GM23338 (cell line): ENCODE measurements at regions not wholly inside any gene's neighbourhood (a gene's known extent, or its start where the extent isn't known, plus 50 kb on each side); places are given as distances from the start of the nearest gene placed in this dataset.

Experiments
- ATAC-seq: fragments of 200-7000 bp; cut with Tn5 transposase; 3 replicates; pipeline ENCODE4 v1.9.1; 2020
- DNase-seq: peaks from one replicate; pipeline ENCODE4 v3.0.0-alpha.2; 2015; ENCODE audit warnings: low spot score
- H2AFZ ChIP-seq: fragments of 200-600 bp; sonication (generic); 2 replicates; pipeline ENCODE4 v1.8.0; 2016; ENCODE audit warnings: antibody characterized with exemption, mild to moderate bottlenecking, moderate library complexity
- H3F3A ChIP-seq: fragments of 200-600 bp; sonication (generic); replicated peaks from 2 replicates; pipeline ENCODE4 v1.8.0; 2017; ENCODE audit warnings: antibody characterized with exemption, mixed run types, low read depth
- H3K27ac ChIP-seq: fragments of 200-600 bp; sonication (generic); 2 replicates; pipeline ENCODE4 v1.6.1; 2016; ENCODE audit warnings: low read depth
- H3K27me3 ChIP-seq: fragments of 200-600 bp; sonication (generic); 2 replicates; pipeline ENCODE4 v1.8.0; 2016; ENCODE audit warnings: mild to moderate bottlenecking, mixed run types, moderate library complexity; ENCODE audit not compliant: insufficient read depth
- H3K36me3 ChIP-seq: fragments of 200-600 bp; sonication (generic); 2 replicates; pipeline ENCODE4 v1.8.0; 2016; ENCODE audit warnings: mild to moderate bottlenecking; ENCODE audit not compliant: insufficient read depth
- H3K4me1 ChIP-seq: fragments of 200-600 bp; sonication (generic); 2 replicates; pipeline ENCODE4 v1.8.0; 2016; ENCODE audit warnings: mild to moderate bottlenecking, moderate library complexity; ENCODE audit not compliant: insufficient read depth
- H3K4me2 ChIP-seq: fragments of 200-600 bp; sonication (generic); 2 replicates; pipeline ENCODE4 v1.7.1; 2017; ENCODE audit warnings: mixed run types
- H3K4me3 ChIP-seq: fragments of 200-600 bp; sonication (generic); 2 replicates; pipeline ENCODE4 v1.6.1; 2016; ENCODE audit warnings: mixed run types
- H3K79me2 ChIP-seq: fragments of 200-600 bp; sonication (generic); replicated peaks from 2 replicates; pipeline ENCODE4 v1.8.0; 2017; ENCODE audit warnings: mild to moderate bottlenecking; ENCODE audit not compliant: insufficient read depth
- H3K9me2 ChIP-seq: fragments of 200-600 bp; sonication (generic); 2 replicates; pipeline ENCODE4 v1.8.0; 2017; ENCODE audit not compliant: insufficient read depth
- H4K20me1 ChIP-seq: fragments of 200-600 bp; sonication (generic); replicated peaks from 2 replicates; pipeline ENCODE4 v1.8.0; 2017; ENCODE audit warnings: mild to moderate bottlenecking; ENCODE audit not compliant: insufficient read depth
- H3K27ac Mint-ChIP-seq: 2 replicates; pipeline ENCODE4 v1.8.0; 2020; ENCODE audit warnings: inconsistent platforms, mild to moderate bottlenecking, moderate library complexity, mixed read lengths
- H3K27me3 Mint-ChIP-seq: 3 replicates; pipeline ENCODE4 v1.8.0; 2022; ENCODE audit warnings: low read depth, mild to moderate bottlenecking, moderate library complexity, mixed read lengths, inconsistent platforms; ENCODE audit not compliant: insufficient read depth, poor library complexity
- H3K36me3 Mint-ChIP-seq: 3 replicates; pipeline ENCODE4 v1.8.0; 2021; ENCODE audit warnings: low read depth, mild to moderate bottlenecking, inconsistent platforms, moderate library complexity, mixed read lengths
- H3K4me1 Mint-ChIP-seq: 3 replicates; pipeline ENCODE4 v1.8.0; 2020; ENCODE audit warnings: mild to moderate bottlenecking, inconsistent platforms, mixed read lengths
- H3K4me3 Mint-ChIP-seq: 3 replicates; pipeline ENCODE4 v1.8.0; 2021; ENCODE audit warnings: moderate library complexity, mild to moderate bottlenecking, inconsistent platforms, mixed read lengths
- H3K9me3 Mint-ChIP-seq: 3 replicates; pipeline ENCODE4 v1.8.0; 2020; ENCODE audit warnings: moderate library complexity, mild to moderate bottlenecking, inconsistent platforms, mixed read lengths
- CREB1 ChIP-seq: fragments of 250-450 bp; sonication (Bioruptor Pico); IDR thresholded peaks from 2 replicates; pipeline ENCODE4 v1.5.0; 2020; ENCODE audit warnings: low read depth, mild to moderate bottlenecking, moderate library complexity
- CTCF ChIP-seq, 2 experiments: fragments of 200-600 bp in 1 of 2; sonication (generic) in 1 of 2; conservative IDR thresholded peaks; 2 replicates each; pipeline versions ENCODE4 v1.5.1 to v1.6.1; 2016 to 2017; ENCODE audit warnings: antibody characterized with exemption in 2 of 2, low read depth in 2 of 2, mild to moderate bottlenecking in 2 of 2, moderate library complexity in 1 of 2
- JUNB ChIP-seq: IDR thresholded peaks from one replicate; pipeline ENCODE4 v1.6.1; 2016; ENCODE audit warnings: antibody characterized with exemption; ENCODE audit not compliant: unreplicated experiment
- ZNF331 ChIP-seq: fragments of 250-450 bp; sonication (Bioruptor Pico); IDR thresholded peaks from 2 replicates; pipeline ENCODE4 v1.5.0; 2020; ENCODE audit warnings: low read depth, mild to moderate bottlenecking, moderate library complexity
- TF ChIP-seq, protein P1 (sequence below): fragments of 250-450 bp; sonication (Bioruptor Pico); IDR thresholded peaks from 2 replicates; pipeline ENCODE4 v1.5.0; 2020; ENCODE audit warnings: mild to moderate bottlenecking, moderate library complexity
- TF ChIP-seq, protein P2 (sequence below): IDR thresholded peaks from one replicate; pipeline ENCODE4 v1.6.1; 2018; ENCODE audit warnings: antibody characterized with exemption; ENCODE audit not compliant: unreplicated experiment

DNA sequence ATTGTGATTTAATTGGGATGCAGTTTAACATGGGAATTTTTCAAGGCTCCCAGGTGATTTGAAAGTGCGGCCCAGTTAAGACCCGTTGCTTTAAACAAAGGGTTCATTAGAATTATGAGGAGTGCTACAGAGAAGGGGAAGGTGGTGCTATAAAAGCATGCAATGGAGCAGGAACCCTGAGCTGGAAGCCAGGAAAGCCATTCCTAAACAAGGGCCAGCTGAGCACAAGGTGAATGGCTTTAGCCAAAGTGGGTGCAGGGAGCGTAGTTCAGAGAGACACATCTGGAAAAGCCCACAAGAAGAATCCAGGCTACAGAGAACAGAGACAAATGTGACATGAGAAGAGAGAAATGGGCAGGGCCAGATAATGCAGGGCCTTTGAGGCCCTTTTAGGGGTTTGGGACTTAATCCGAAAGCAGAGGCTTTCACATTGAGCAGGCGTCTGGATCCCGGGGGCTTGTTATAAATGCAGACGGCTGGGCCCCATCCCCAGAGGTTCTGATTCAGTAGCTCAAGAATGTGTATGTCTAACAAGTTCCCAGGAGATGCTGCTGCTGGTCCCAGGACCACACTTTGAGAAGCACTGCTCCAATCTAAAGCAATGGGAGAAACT lies 138.1 kb upstream of the WWC1 start (continued):
- TF ChIP-seq, protein P1, sequence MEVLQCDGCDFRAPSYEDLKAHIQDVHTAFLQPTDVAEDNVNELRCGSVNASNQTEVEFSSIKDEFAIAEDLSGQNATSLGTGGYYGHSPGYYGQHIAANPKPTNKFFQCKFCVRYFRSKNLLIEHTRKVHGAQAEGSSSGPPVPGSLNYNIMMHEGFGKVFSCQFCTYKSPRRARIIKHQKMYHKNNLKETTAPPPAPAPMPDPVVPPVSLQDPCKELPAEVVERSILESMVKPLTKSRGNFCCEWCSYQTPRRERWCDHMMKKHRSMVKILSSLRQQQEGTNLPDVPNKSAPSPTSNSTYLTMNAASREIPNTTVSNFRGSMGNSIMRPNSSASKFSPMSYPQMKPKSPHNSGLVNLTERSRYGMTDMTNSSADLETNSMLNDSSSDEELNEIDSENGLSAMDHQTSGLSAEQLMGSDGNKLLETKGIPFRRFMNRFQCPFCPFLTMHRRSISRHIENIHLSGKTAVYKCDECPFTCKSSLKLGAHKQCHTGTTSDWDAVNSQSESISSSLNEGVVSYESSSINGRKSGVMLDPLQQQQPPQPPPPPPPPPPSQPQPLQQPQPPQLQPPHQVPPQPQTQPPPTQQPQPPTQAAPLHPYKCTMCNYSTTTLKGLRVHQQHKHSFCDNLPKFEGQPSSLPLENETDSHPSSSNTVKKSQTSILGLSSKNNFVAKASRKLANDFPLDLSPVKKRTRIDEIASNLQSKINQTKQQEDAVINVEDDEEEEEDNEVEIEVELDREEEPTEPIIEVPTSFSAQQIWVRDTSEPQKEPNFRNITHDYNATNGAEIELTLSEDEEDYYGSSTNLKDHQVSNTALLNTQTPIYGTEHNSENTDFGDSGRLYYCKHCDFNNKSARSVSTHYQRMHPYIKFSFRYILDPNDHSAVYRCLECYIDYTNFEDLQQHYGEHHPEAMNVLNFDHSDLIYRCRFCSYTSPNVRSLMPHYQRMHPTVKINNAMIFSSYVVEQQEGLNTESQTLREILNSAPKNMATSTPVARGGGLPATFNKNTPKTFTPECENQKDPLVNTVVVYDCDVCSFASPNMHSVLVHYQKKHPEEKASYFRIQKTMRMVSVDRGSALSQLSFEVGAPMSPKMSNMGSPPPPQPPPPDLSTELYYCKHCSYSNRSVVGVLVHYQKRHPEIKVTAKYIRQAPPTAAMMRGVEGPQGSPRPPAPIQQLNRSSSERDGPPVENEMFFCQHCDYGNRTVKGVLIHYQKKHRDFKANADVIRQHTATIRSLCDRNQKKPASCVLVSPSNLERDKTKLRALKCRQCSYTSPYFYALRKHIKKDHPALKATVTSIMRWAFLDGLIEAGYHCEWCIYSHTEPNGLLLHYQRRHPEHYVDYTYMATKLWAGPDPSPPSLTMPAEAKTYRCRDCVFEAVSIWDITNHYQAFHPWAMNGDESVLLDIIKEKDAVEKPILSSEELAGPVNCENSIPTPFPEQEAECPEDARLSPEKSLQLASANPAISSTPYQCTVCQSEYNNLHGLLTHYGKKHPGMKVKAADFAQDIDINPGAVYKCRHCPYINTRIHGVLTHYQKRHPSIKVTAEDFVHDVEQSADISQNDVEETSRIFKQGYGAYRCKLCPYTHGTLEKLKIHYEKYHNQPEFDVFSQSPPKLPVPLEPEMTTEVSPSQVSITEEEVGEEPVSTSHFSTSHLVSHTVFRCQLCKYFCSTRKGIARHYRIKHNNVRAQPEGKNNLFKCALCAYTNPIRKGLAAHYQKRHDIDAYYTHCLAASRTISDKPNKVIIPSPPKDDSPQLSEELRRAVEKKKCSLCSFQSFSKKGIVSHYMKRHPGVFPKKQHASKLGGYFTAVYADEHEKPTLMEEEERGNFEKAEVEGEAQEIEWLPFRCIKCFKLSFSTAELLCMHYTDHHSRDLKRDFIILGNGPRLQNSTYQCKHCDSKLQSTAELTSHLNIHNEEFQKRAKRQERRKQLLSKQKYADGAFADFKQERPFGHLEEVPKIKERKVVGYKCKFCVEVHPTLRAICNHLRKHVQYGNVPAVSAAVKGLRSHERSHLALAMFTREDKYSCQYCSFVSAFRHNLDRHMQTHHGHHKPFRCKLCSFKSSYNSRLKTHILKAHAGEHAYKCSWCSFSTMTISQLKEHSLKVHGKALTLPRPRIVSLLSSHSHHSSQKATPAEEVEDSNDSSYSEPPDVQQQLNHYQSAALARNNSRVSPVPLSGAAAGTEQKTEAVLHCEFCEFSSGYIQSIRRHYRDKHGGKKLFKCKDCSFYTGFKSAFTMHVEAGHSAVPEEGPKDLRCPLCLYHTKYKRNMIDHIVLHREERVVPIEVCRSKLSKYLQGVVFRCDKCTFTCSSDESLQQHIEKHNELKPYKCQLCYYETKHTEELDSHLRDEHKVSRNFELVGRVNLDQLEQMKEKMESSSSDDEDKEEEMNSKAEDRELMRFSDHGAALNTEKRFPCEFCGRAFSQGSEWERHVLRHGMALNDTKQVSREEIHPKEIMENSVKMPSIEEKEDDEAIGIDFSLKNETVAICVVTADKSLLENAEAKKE (CRISPR knock-in tag): no peak
- TF ChIP-seq CREB1 (CRISPR knock-in tag): no peak

DNA sequence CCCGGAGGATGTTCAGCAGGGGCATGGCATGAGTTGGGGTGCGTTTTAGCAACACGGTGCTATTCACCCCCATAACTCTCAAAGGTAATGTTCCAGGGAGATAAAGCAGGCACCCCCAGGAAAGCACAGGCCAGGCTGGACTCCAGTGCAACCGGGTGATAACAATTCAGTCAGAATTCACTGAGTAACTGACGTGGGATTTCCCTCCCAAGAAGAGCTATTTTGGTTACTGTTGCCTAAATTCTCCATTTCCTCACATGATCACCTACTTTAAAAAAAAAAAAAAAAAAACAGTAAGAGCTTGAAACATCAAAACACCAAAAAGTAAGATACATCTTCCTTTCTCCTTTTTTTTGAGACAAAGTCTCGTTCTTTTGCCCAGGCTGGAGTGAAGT lies 137.6 kb upstream of the WWC1 start:
- DNase-seq (no peak), ATAC-seq (no peak)
- Histone ChIP-seq H4K20me1 (no peaks in the 10 kb centered on the region), H3F3A (no peaks in the 10 kb centered on the region), H3K4me1 (peaks cover 13% of the 10 kb centered on the region), H3K4me3 (no peak overlapping the region), H3K36me3 (no peaks in the 10 kb centered on the region), H2AFZ (peak overlapping the region; percentile 77), H3K4me2 (no peak overlapping the region), H3K9me2 (0 out of 2 replicates have a peak, but pooled peaks cover 4% of the 10 kb centered on the region), H3K79me2 (no peaks in the 10 kb centered on the region), H3K27ac (no peak overlapping the region), H3K27me3 (no peaks in the 10 kb centered on the region)
- H3K36me3 Mint-ChIP-seq: no peaks in the 10 kb centered on the region
- no peak overlapping the region for H3K4me3 Mint-ChIP-seq
- H3K4me1 Mint-ChIP-seq: peaks cover 35% of the 10 kb centered on the region
- no peaks in the 10 kb centered on the region for H3K9me3 Mint-ChIP-seq
- no peak overlapping the region for H3K27ac Mint-ChIP-seq
- peaks cover 3% of the 10 kb centered on the region for H3K27me3 Mint-ChIP-seq
- TF ChIP-seq CTCF (conservative IDR thresholded peaks at IDR 0.05; ENCODE audit: low read depth in 2 of 2) (no peak), ZNF331 (CRISPR knock-in tag) (no peak), JUNB (no peak)
- TF ChIP-seq, protein P2, sequence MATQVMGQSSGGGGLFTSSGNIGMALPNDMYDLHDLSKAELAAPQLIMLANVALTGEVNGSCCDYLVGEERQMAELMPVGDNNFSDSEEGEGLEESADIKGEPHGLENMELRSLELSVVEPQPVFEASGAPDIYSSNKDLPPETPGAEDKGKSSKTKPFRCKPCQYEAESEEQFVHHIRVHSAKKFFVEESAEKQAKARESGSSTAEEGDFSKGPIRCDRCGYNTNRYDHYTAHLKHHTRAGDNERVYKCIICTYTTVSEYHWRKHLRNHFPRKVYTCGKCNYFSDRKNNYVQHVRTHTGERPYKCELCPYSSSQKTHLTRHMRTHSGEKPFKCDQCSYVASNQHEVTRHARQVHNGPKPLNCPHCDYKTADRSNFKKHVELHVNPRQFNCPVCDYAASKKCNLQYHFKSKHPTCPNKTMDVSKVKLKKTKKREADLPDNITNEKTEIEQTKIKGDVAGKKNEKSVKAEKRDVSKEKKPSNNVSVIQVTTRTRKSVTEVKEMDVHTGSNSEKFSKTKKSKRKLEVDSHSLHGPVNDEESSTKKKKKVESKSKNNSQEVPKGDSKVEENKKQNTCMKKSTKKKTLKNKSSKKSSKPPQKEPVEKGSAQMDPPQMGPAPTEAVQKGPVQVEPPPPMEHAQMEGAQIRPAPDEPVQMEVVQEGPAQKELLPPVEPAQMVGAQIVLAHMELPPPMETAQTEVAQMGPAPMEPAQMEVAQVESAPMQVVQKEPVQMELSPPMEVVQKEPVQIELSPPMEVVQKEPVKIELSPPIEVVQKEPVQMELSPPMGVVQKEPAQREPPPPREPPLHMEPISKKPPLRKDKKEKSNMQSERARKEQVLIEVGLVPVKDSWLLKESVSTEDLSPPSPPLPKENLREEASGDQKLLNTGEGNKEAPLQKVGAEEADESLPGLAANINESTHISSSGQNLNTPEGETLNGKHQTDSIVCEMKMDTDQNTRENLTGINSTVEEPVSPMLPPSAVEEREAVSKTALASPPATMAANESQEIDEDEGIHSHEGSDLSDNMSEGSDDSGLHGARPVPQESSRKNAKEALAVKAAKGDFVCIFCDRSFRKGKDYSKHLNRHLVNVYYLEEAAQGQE: no peak
